AG04449 (cell line): ENCODE measurements at regions not wholly inside any gene's neighbourhood (a gene's known extent, or its start where the extent isn't known, plus 50 kb on each side); places are given as distances from the start of the nearest gene placed in this dataset.

Experiments
- CTCF ChIA-PET: fragments of 350-600 bp; formaldehyde crosslinking; extraction: SDS; loops from one replicate; lab custom pipeline; 2021; ENCODE audit warnings: antibody characterized with exemption; lab: Yijun Ruan, JAX
- POLR2A ChIA-PET: fragments of 400-600, 350-600 bp; formaldehyde crosslinking; extraction: SDS; loops from one replicate; lab custom pipeline; 2020; ENCODE audit warnings: antibody characterized with exemption, inconsistent platforms; lab: Yijun Ruan, JAX
- DNase-seq: peaks from one replicate; pipeline ENCODE4 v3.0.0-alpha.2; 2010; ENCODE audit warnings: low read depth, low spot score
- H3K4me3 ChIP-seq: 2 replicates; pipeline ENCODE4 v1.5.1; 2011; ENCODE audit warnings: low read depth, mild to moderate bottlenecking, control low read depth, low read length
- CTCF ChIP-seq: IDR thresholded peaks from one replicate; pipeline ENCODE4 v1.5.1; 2011; ENCODE audit warnings: mild to moderate bottlenecking, moderate library complexity, low read length, control low read depth, inconsistent platforms; ENCODE audit not compliant: insufficient read depth; ENCODE audit errors: missing control alignments

DNA sequence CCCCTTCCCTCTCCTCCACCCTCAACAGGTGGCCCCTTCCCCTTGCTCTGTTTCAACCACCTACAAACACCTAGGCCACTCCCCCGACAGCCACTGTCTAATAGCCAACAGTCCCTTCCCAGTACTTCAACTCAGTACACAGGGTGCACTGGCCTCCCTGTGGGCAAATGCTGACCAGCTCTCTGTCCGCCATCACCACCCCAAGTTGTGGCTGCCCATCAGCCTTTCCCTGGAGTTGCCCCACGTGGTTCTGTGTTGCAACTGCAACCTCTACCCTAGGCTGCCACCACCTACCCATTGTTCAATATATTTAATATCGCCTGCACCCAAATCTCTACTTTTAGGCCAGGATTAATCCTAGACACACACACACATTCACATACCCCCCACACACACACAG lies 173.5 kb downstream of the MREG start:
- DNase-seq: no peak
- ChIA-PET POLR2A (no interaction called here), CTCF (interaction anchor here (1.1 to 3.2 kb wide), 2 partner anchors 10 to 12 kb away, joined by 4 to 13 read pairs; no protein-coding TSS in a partner anchor)
- no peak for TF ChIP-seq CTCF
- no peak overlapping the region for H3K4me3 ChIP-seq

DNA sequence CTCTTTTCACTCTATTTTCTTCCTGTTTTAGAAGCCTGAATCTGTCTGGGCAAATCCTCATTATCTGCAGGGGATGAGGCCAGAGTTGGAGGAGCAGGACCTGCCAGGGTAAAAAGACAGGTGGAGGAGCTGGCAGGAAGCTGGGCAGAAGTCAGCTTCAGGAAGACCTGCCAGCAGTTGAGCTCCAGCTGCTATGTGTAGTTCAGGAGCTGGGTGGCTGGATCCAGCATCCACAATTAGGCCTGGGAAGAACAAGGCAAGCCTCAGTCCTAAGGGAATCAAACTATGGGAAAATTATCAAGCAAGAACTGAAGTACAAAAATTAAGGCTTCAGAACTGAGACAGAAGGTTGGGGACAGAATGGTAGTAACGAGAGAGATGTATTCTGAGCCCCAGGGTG lies 174.0 kb downstream of the MREG start:
- ChIA-PET CTCF (interaction anchor here (3.2 kb wide), 1 partner anchor 11 kb away, joined by 13 read pairs; no protein-coding TSS in a partner anchor), POLR2A (no interaction called here)
- TF ChIP-seq CTCF: no peak
- H3K4me3 ChIP-seq: no peak overlapping the region
- no peak for DNase-seq

DNA sequence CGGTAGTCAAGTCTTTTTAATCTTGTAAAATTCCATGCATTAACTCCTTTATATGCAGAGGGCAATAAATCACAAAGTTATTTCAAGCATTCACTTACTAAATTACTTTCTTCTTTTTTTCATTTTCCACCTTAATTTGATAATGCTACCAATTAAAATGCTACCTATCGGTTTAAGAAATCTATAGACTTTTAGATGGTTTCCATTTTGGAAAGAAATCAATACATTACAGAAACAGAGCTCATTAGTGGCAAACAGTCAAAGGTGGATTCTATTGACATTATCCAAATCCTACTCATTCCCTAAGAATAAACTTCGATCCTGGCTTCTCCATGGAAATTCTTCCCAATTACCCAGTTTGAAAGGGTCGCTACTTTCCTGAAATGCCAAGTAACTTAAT lies 176.5 kb downstream of the MREG start:
- no peak for DNase-seq
- no peak overlapping the region for H3K4me3 ChIP-seq
- ChIA-PET POLR2A (no interaction called here), CTCF (interaction anchor here (0.7 to 1.5 kb wide), 3 partner anchors 8 to 23 kb away, joined by 3 to 4 read pairs (median 3); no protein-coding TSS in a partner anchor)
- no peak for TF ChIP-seq CTCF

DNA sequence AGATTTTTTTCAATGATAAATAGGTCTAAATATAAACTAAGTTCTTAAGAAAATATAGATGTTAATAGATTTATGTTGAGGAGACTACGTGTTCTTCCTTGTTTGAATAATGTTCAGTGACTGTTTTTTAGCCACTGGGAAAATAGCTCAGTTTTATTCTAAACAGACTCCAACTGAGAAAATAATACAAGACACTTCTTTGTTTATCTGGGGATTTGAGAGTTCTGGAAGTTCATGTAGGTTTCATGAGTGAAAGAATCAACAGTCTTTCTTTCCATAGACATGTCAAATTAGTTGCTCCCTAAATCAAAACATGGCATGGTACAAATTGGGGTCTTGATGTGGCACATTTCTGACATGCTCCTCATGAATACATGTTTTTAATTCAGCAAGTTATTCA lies 177.7 kb downstream of the MREG start:
- no peak for TF ChIP-seq CTCF
- no peak overlapping the region for H3K4me3 ChIP-seq
- DNase-seq: no peak
- CTCF ChIA-PET: interaction anchor here (1.3 to 1.5 kb wide), 3 partner anchors 11 to 85 kb away, joined by 3 to 4 read pairs (median 3); no protein-coding TSS in a partner anchor
- POLR2A ChIA-PET: no interaction called here

GRCh38 chr2:215835231-215835630 lies 178.1 kb downstream of the MREG start:
- CTCF ChIA-PET: interaction anchor here (0.6 to 1.3 kb wide), 3 partner anchors 11 to 392 kb away, joined by 3 read pairs; no protein-coding TSS in a partner anchor
- POLR2A ChIA-PET: no interaction called here
- DNase-seq: no peak
- no peak for TF ChIP-seq CTCF
- no peak overlapping the region for H3K4me3 ChIP-seq

DNA sequence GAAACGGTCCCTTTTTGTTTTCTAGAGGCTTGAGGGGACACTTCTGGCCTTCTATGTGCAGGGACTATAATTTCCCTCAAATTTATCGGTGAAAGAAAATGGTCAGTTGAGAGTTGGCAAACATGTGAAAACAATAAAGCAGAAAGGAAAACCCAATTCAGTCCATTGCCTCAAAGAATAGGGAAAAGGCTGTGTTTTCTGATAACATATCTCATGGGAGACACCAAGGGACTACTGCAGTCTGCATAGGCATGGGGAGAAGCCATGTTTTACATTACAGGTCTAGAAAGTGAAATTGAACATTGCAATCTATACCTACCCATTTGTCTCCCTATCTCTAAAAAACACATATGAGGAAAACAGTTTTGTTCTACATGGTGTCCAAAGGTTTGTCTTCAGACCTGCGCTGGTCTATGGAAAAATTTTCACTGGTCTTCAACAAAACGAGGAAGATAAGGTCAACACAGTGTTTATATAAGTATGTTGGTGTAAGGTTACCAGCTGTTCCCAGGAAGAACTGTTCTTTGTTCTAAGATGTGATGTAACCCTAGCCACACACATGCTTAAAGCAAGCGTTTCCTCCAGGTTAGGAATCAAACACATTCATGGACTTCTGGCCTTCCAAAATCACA lies 179.7 kb downstream of the MREG start:
- ChIA-PET POLR2A (no interaction called here), CTCF (interaction anchor here (0.8 to 1.0 kb wide), 2 partner anchors 10 to 86 kb away, joined by 3 read pairs; no protein-coding TSS in a partner anchor)
- DNase-seq: no peak
- TF ChIP-seq CTCF: no peak
- H3K4me3 ChIP-seq: no peak overlapping the region
